ENCODE measurements at regions not wholly inside any gene's neighbourhood (a gene's known extent, or its start where the extent isn't known, plus 50 kb on each side); places are given as distances from the start of the nearest gene placed in this dataset.

DNA sequence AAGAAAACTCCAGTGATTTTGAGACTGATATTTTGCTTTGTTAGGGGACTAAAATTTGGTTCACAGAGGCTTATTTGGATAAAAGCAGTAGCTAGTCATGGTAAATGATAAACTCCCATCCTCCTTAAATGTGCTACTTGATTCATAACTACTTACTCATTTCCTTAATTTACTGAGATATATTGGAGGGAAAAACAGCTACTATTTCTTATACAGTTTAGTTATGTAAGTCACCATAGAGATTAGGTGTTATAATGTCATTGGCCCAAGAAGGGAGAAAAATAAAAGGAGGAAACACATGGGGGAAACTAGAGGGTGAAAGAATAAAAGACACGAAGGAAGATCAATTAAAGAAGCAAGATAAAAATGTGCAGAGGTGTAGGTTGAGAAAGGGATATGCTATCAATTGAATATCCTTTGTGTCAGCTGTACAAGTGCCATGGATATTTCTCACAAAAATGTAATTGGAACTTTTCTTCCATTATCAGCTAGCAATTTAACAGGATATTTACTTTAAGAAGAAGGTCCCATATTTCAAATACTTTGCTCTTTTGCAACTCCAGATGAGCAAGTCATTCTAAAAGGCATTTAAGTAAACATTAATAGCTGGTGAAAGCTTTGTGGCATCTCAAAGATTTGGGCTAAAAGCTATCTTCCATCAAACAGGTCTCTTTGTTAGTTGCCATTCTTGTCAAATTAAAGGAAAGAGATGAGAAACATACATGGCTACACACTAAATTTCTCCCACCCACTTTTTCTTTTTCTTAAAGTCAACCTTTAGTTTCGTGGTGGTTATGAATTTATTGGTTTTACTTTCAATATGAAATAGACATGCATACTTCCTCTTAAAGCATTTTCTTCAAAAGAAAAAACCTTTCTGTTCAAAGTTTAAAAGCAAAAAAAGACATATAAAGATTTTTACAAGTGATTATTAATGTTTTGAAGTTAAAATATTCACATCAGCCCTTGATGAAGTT lies 439.5 kb downstream of the CCER1 start:
- TF ChIP-seq, protein P1, sequence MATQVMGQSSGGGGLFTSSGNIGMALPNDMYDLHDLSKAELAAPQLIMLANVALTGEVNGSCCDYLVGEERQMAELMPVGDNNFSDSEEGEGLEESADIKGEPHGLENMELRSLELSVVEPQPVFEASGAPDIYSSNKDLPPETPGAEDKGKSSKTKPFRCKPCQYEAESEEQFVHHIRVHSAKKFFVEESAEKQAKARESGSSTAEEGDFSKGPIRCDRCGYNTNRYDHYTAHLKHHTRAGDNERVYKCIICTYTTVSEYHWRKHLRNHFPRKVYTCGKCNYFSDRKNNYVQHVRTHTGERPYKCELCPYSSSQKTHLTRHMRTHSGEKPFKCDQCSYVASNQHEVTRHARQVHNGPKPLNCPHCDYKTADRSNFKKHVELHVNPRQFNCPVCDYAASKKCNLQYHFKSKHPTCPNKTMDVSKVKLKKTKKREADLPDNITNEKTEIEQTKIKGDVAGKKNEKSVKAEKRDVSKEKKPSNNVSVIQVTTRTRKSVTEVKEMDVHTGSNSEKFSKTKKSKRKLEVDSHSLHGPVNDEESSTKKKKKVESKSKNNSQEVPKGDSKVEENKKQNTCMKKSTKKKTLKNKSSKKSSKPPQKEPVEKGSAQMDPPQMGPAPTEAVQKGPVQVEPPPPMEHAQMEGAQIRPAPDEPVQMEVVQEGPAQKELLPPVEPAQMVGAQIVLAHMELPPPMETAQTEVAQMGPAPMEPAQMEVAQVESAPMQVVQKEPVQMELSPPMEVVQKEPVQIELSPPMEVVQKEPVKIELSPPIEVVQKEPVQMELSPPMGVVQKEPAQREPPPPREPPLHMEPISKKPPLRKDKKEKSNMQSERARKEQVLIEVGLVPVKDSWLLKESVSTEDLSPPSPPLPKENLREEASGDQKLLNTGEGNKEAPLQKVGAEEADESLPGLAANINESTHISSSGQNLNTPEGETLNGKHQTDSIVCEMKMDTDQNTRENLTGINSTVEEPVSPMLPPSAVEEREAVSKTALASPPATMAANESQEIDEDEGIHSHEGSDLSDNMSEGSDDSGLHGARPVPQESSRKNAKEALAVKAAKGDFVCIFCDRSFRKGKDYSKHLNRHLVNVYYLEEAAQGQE (IDR thresholded peaks at IDR 0.05) = no peak
- no peak for TF ChIP-seq SP1 (IDR thresholded peaks at IDR 0.05)
- TF ChIP-seq, protein P2, sequence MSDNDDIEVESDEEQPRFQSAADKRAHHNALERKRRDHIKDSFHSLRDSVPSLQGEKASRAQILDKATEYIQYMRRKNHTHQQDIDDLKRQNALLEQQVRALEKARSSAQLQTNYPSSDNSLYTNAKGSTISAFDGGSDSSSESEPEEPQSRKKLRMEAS (IDR thresholded peaks at IDR 0.05) = no peak
- TF ChIP-seq CTCF (IDR thresholded peaks at IDR 0.05; ENCODE audit: low read depth, low read length, missing input control) = no peak
- no peak for TF ChIP-seq HNF4G (IDR thresholded peaks at IDR 0.05)
- no peak for TF ChIP-seq TAF1 (conservative IDR thresholded peaks at IDR 0.05)
- TF ChIP-seq RAD21 (IDR thresholded peaks at IDR 0.05) = no peak
- no peak for TF ChIP-seq FOXA1 (IDR thresholded peaks at IDR 0.05)
- TF ChIP-seq JUND (IDR thresholded peaks at IDR 0.05) = no peak
- TF ChIP-seq YY1 (IDR thresholded peaks at IDR 0.05) = no peak
- no peak for TF ChIP-seq GABPA (IDR thresholded peaks at IDR 0.05 in 1 of 2, conservative IDR thresholded peaks at IDR 0.05 in 1 of 2)
- TF ChIP-seq NR2F2 (IDR thresholded peaks at IDR 0.05) = no peak
- no peak for TF ChIP-seq ZBTB33 (IDR thresholded peaks at IDR 0.05)
